ENCODE measurements at regions not wholly inside any gene's neighbourhood (a gene's known extent, or its start where the extent isn't known, plus 50 kb on each side); places are given as distances from the start of the nearest gene placed in this dataset.

- no peak overlapping the region for H3K27ac ChIP-seq
- TF ChIP-seq CTCF (IDR thresholded peaks at IDR 0.05) (no peak), POLR2A (IDR thresholded peaks at IDR 0.05) (no peak)
Observed at GRCh38 chr17:72183194-72183685, 62.4 kb downstream of the SOX9 start.

GRCh38 chr17:72184805-72185204 is 64.0 kb downstream of the SOX9 start:
- Histone ChIP-seq H3K4me1 (no peaks in the 10 kb centered on the region), H3K27me3 (no peaks in the 10 kb centered on the region), H3K36me3 (no peaks in the 10 kb centered on the region), H3K9me3 (no peaks in the 10 kb centered on the region), H3K27ac (no peak overlapping the region), H3K4me3 (no peak overlapping the region)
- TF ChIP-seq CTCF (IDR thresholded peaks at IDR 0.05) (no peak), POLR2A (IDR thresholded peaks at IDR 0.05) (no peak)
- no peak for DNase-seq

More at GRCh38 chr17:72183194-72183685, 62.4 kb downstream of the SOX9 start:
- Histone ChIP-seq H3K4me1 (no peaks in the 10 kb centered on the region), H3K4me3 (no peak overlapping the region), H3K9me3 (no peaks in the 10 kb centered on the region), H3K27me3 (no peaks in the 10 kb centered on the region), H3K36me3 (no peaks in the 10 kb centered on the region)
- DNase-seq, result no peak

DNA sequence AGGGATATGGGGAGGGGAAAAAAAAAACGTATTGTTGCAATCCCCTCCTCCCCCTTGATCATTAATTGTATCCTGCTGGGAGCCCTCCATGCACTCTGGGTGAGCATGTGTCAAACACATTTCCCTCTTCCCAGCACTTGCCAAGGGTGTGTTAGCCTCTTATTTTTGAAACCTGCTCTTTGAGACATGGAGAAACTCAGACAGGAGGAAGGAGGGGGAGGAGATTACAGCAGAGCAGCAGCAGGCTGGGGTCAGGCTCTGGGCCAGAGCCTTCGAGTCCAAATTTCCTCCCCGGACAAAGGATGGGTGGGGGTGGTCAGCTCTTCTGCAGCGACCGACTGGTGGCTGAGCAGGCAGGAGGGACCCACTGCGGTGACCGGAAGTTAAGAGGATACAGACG is 64.7 kb downstream of the SOX9 start:
- Histone ChIP-seq H3K27me3 (no peaks in the 10 kb centered on the region), H3K36me3 (no peaks in the 10 kb centered on the region), H3K9me3 (no peaks in the 10 kb centered on the region), H3K4me3 (no peak overlapping the region), H3K4me1 (no peaks in the 10 kb centered on the region), H3K27ac (no peak overlapping the region)
- TF ChIP-seq POLR2A (IDR thresholded peaks at IDR 0.05) (no peak), CTCF (IDR thresholded peaks at IDR 0.05) (no peak)
- no peak for DNase-seq

DNA sequence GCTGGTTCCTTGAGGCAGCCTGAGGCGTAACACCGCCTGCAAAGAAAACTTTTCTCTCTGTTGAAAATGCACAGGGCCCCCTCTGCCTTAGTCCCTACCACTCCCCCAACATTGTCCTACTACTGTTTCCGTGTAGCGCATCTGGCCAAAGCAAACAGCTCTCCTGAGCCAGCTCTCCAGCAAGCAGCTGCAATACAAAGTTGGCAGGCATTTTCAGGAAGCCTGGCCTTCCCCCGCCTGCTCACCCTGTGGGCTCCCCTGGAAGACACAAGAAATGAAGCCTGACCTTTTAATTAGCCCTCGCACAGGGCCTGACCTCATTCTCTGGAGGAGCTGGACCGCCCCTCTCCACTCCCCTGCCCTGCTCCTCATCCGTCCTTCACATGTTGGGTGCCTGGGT is 66.7 kb downstream of the SOX9 start:
- Histone ChIP-seq H3K4me3 (no peak overlapping the region), H3K4me1 (no peaks in the 10 kb centered on the region), H3K27ac (no peak overlapping the region), H3K9me3 (no peaks in the 10 kb centered on the region), H3K36me3 (no peaks in the 10 kb centered on the region), H3K27me3 (no peaks in the 10 kb centered on the region)
- no peak for DNase-seq
- TF ChIP-seq CTCF (IDR thresholded peaks at IDR 0.05) (no peak), POLR2A (IDR thresholded peaks at IDR 0.05) (no peak)

DNA sequence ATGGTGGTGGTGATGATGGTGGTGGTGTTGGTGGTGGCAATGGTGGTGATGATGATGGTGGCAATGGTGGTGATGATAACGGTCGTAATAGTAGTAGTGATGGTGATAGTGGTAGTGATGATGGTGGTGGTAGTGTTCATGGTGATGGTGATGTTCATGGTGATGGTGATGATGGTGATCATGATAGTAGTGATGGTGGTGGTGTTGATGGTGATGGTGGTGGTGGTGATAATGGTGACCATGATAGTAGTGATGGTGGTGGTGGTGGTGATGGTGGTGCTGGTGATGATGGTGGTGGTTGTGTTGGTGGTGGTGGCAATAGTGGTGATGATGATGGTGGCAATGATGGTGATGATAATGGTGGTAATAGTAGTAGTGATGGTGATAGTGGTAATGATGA is 68.0 kb downstream of the SOX9 start:
- no peak for TF ChIP-seq POLR2A (IDR thresholded peaks at IDR 0.05)
- TF ChIP-seq CTCF (IDR thresholded peaks at IDR 0.05), result no peak
- H3K9me3 ChIP-seq, result no peaks in the 10 kb centered on the region
- no peak overlapping the region for H3K4me3 ChIP-seq
- no peaks in the 10 kb centered on the region for H3K4me1 ChIP-seq
- no peak overlapping the region for H3K27ac ChIP-seq
- DNase-seq, result no peak
- H3K36me3 ChIP-seq, result no peaks in the 10 kb centered on the region
- no peaks in the 10 kb centered on the region for H3K27me3 ChIP-seq

All from Peyer's patch (tissue), 4 donors.